PC-9 (cell line): ENCODE measurements at regions not wholly inside any gene's neighbourhood (a gene's known extent, or its start where the extent isn't known, plus 50 kb on each side); places are given as distances from the start of the nearest gene placed in this dataset.

Experiments
- BruUV-seq: library from RNA; stranded (reverse); fragments of 400-500 nt; replicated peaks from 2 replicates; lab custom pipeline; 2021; lab: Mats Ljungman, UMichigan
- CTCF ChIA-PET: fragments of 300-600 bp; sonication (Branson Sonifier 250); formaldehyde crosslinking; loops from one replicate; lab custom pipeline; 2022; ENCODE audit warnings: antibody characterized with exemption; lab: Charles Lee
- POLR2A ChIA-PET: fragments of 300-600 bp; sonication (Branson Sonifier 250); formaldehyde crosslinking; loops from one replicate; lab custom pipeline; 2022; ENCODE audit warnings: antibody characterized with exemption; ENCODE audit not compliant: unreplicated experiment; lab: Charles Lee
- DNase-seq, 2 experiments: peaks; one replicate each; pipeline versions ENCODE4 v3.0.0 to v3.0.0-alpha.2; 2015 to 2022; ENCODE audit warnings: mixed read lengths in 1 of 2
- H2AFZ ChIP-seq: fragments of 200-600 bp; sonication (generic); 2 replicates; pipeline ENCODE4 v1.8.1; 2017; ENCODE audit warnings: antibody characterized with exemption
- H3F3A ChIP-seq: fragments of 200-600 bp; sonication (generic); 2 replicates; pipeline ENCODE4 v1.8.1; 2017; ENCODE audit warnings: antibody characterized with exemption, mild to moderate bottlenecking, low read depth; ENCODE audit not compliant: insufficient read depth
- H3K27ac ChIP-seq: fragments of 200-600 bp; sonication (generic); 2 replicates; pipeline ENCODE4 v1.6.1; 2016; ENCODE audit warnings: mixed run types
- H3K27me3 ChIP-seq: fragments of 200-600 bp; sonication (generic); 2 replicates; pipeline ENCODE4 v1.6.1; 2016; ENCODE audit warnings: low read depth, mixed run types; ENCODE audit not compliant: insufficient read depth
- H3K36me3 ChIP-seq: fragments of 200-600 bp; sonication (generic); 2 replicates; pipeline ENCODE4 v1.6.1; 2016; ENCODE audit warnings: low read depth, mixed run types
- H3K4me1 ChIP-seq: fragments of 200-600 bp; sonication (generic); replicated peaks from 2 replicates; pipeline ENCODE4 v1.6.1; 2016; ENCODE audit warnings: mixed run types; ENCODE audit not compliant: insufficient read depth
- H3K4me2 ChIP-seq: fragments of 200-600 bp; sonication (generic); 2 replicates; pipeline ENCODE4 v1.6.1; 2017; ENCODE audit warnings: mixed run types
- H3K4me3 ChIP-seq: fragments of 200-600 bp; sonication (generic); 2 replicates; pipeline ENCODE4 v1.6.1; 2016; ENCODE audit warnings: mixed run types
- H3K79me2 ChIP-seq: fragments of 200-600 bp; sonication (generic); 2 replicates; pipeline ENCODE4 v1.6.1; 2017; ENCODE audit warnings: low read depth, mixed run types
- H3K9me2 ChIP-seq: fragments of 200-600 bp; sonication (generic); 2 replicates; pipeline ENCODE4 v1.8.1; 2017; ENCODE audit warnings: mild to moderate bottlenecking; ENCODE audit not compliant: insufficient read depth
- H3K9me3 ChIP-seq: fragments of 200-600 bp; sonication (generic); 2 replicates; pipeline ENCODE4 v1.8.1; 2016; ENCODE audit warnings: low read depth; ENCODE audit not compliant: insufficient read depth
- H4K20me1 ChIP-seq: fragments of 200-600 bp; sonication (generic); 2 replicates; pipeline ENCODE4 v1.8.1; 2017; ENCODE audit not compliant: insufficient read depth
- EZH2 ChIP-seq: fragments of 200-600 bp; sonication (generic); IDR thresholded peaks from 2 replicates; pipeline ENCODE4 v1.8.0; 2017; ENCODE audit warnings: antibody characterized with exemption, low read depth
- intact Hi-C: fragments of 100-400 bp; cut with micrococcal nuclease; formaldehyde crosslinking; loops from one replicate; pipeline ENCODE4 v1.10.0; 2022; ENCODE audit not compliant: unreplicated experiment
- TF ChIP-seq, protein P1 (sequence below): fragments of 200-600 bp; sonication (generic); conservative IDR thresholded peaks from 2 replicates; pipeline ENCODE4 v1.6.1; 2017; ENCODE audit warnings: mixed run types, antibody characterized with exemption, mild to moderate bottlenecking, moderate library complexity

DNA sequence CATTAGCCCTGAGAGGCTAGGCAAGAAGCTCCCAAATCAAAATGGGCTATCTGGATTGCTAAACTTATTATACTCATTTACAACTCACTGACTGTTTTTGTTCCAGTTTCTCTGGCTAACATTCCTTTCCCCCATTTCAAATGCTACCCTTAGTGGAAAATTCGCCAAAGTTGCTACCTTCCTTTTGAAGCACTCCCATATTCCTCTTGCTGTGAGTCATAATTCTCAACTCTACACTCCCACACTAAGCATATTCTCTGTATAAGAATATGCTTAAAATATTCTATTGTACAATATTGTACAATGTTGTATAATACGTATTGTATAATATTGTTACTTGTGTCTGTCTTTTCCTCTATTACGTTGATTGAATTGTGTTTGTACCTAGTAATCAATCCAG lies 398.6 kb downstream of the PYDC2 start:
- ChIA-PET POLR2A (no interaction called here), CTCF (no interaction called here)
- Histone ChIP-seq H3K9me3 (no peaks in the 10 kb centered on the region), H4K20me1 (no peaks in the 10 kb centered on the region), H3K36me3 (no peaks in the 10 kb centered on the region), H3K4me1 (no peaks in the 10 kb centered on the region), H3K4me3 (no peak overlapping the region), H3F3A (no peaks in the 10 kb centered on the region), H3K79me2 (no peaks in the 10 kb centered on the region), H2AFZ (no peak overlapping the region), H3K9me2 (no peaks in the 10 kb centered on the region), H3K27ac (no peak overlapping the region), H3K4me2 (no peak overlapping the region), H3K27me3 (no peaks in the 10 kb centered on the region)
- intact Hi-C loops: no loop called here
- no TSS peak for BruUV-seq
- TF ChIP-seq, protein P1, sequence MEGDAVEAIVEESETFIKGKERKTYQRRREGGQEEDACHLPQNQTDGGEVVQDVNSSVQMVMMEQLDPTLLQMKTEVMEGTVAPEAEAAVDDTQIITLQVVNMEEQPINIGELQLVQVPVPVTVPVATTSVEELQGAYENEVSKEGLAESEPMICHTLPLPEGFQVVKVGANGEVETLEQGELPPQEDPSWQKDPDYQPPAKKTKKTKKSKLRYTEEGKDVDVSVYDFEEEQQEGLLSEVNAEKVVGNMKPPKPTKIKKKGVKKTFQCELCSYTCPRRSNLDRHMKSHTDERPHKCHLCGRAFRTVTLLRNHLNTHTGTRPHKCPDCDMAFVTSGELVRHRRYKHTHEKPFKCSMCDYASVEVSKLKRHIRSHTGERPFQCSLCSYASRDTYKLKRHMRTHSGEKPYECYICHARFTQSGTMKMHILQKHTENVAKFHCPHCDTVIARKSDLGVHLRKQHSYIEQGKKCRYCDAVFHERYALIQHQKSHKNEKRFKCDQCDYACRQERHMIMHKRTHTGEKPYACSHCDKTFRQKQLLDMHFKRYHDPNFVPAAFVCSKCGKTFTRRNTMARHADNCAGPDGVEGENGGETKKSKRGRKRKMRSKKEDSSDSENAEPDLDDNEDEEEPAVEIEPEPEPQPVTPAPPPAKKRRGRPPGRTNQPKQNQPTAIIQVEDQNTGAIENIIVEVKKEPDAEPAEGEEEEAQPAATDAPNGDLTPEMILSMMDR: no peak
- DNase-seq: no peak

DNA sequence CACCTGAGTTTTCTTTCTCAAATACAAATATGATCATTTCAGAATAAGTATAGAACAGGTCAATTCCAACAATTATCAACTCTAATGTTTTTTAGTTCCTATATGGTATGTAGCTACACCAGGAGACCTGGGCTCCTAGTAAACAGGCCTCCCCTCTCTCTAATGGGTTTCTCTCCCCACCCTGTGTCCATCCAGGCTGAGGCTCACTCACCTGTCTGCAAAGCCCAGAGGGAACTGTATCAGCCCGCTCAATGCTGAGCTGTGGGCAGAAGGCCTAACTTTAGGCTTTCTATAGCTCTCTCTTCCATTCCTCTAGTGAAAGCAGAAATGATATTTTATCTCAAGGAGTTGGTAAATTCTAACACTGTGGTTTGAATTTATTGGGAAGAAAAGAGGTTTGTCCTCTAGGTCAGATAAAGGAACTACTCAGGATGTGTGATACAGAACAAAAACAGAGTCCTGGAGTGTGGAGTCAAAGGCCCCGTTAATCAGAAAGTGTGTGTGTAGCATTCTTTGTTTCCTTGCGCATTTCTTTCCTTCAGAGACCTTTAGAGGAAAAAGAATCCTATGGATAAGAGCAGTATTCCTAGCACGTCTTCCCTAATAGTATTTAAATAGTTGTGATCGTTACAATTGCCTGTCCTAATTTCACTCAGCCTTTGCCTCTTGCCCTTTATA lies 408.9 kb downstream of the PYDC2 start:
- Histone ChIP-seq H3K27me3 (no peaks in the 10 kb centered on the region), H3K9me2 (no peaks in the 10 kb centered on the region), H3K9me3 (no peaks in the 10 kb centered on the region), H3K36me3 (no peaks in the 10 kb centered on the region), H3F3A (no peaks in the 10 kb centered on the region; the same call in 1 of the 2 replicates), H3K4me3 (no peak overlapping the region), H3K4me1 (no peaks in the 10 kb centered on the region), H3K79me2 (no peaks in the 10 kb centered on the region), H3K4me2 (no peak overlapping the region), H4K20me1 (no peaks in the 10 kb centered on the region), H3K27ac (no peak overlapping the region), H2AFZ (no peak overlapping the region)
- no peak for DNase-seq
- TF ChIP-seq EZH2: no peak
- TF ChIP-seq, protein P1: no peak
- intact Hi-C loops: loop anchor here (10.0 kb wide), 1 partner anchor 145 kb away; no protein-coding TSS in a partner anchor
- ChIA-PET POLR2A (interaction anchor here (0.6 kb wide), 1 partner anchor 1296 kb away, joined by 5 read pairs; no protein-coding TSS in a partner anchor), CTCF (no interaction called here)
- no TSS peak for BruUV-seq

DNA sequence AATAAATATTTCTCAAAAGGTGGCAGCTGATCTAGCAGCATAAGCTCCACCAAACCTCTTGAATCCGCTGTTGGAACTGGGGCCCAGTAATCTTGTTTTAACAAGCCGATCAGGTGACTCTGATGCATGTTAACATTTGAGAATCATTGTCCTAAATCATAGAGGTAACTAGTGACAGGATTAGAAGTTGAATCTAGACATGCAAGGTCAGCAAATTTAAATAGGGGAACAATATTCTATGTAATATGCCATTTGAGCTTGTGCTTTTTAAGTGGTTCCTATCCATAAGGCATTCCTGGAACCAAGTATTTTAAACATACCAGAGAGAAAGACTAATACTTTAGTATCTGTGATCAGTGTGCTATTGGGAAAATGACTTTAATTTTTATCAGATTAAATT lies 412.8 kb downstream of the PYDC2 start:
- no peaks in the 10 kb centered on the region for H3F3A ChIP-seq
- no peaks in the 10 kb centered on the region for H3K4me1 ChIP-seq
- no peak for DNase-seq
- no peaks in the 10 kb centered on the region for H4K20me1 ChIP-seq
- no peak overlapping the region for H3K4me3 ChIP-seq
- TF ChIP-seq EZH2: no peak
- TF ChIP-seq, protein P1: no peak
- no peak overlapping the region for H3K27ac ChIP-seq
- H3K27me3 ChIP-seq: no peaks in the 10 kb centered on the region
- no peaks in the 10 kb centered on the region for H3K79me2 ChIP-seq
- no peak overlapping the region for H3K4me2 ChIP-seq
- no peaks in the 10 kb centered on the region for H3K9me2 ChIP-seq
- ChIA-PET POLR2A (no interaction called here), CTCF (no interaction called here)
- BruUV-seq: no TSS peak
- H2AFZ ChIP-seq: no peak overlapping the region
- intact Hi-C loops: no loop called here
- H3K9me3 ChIP-seq: no peaks in the 10 kb centered on the region
- H3K36me3 ChIP-seq: no peaks in the 10 kb centered on the region
